ENCODE measurements at regions not wholly inside any gene's neighbourhood (a gene's known extent, or its start where the extent isn't known, plus 50 kb on each side); places are given as distances from the start of the nearest gene placed in this dataset.

GRCh38 chr7:89887489-89887888 lies 266.8 kb upstream of the STEAP1 start (continued):
- TF ChIP-seq AR (CRISPR knock-in tag; IDR thresholded peaks at IDR 0.05): no peak
- no peak for TF ChIP-seq ETV6 (CRISPR knock-in tag; IDR thresholded peaks at IDR 0.05)
- TF ChIP-seq E2F5 (CRISPR knock-in tag; IDR thresholded peaks at IDR 0.05): no peak
- TF ChIP-seq NFYB (CRISPR knock-in tag; conservative IDR thresholded peaks at IDR 0.05; ENCODE audit: low read depth): no peak
- no peak for TF ChIP-seq ZNF121 (CRISPR knock-in tag; IDR thresholded peaks at IDR 0.05)

- H3K27me3 Mint-ChIP-seq (ENCODE audit: low read depth): no peaks in the 10 kb centered on the region
- H3K4me3 Mint-ChIP-seq: no peak overlapping the region
- no peaks in the 10 kb centered on the region for H3K36me3 Mint-ChIP-seq
- TF ChIP-seq ELF4 (CRISPR knock-in tag; IDR thresholded peaks at IDR 0.05; ENCODE audit: low read depth): no peak
- no peak for TF ChIP-seq ZNF219 (CRISPR knock-in tag; IDR thresholded peaks at IDR 0.05; ENCODE audit: borderline replicate concordance)
- TF ChIP-seq TEAD1 (CRISPR knock-in tag; IDR thresholded peaks at IDR 0.05): no peak
- no peak for TF ChIP-seq AFF4 (CRISPR knock-in tag; IDR thresholded peaks at IDR 0.05; ENCODE audit: borderline replicate concordance)
- H3K27ac Mint-ChIP-seq: no peak overlapping the region; the same call in 1 of the 2 replicates
- ChIA-PET CTCF (no interaction called here), POLR2A (no interaction called here)
- no peak for ATAC-seq
- no peaks in the 10 kb centered on the region for H3K9me3 Mint-ChIP-seq
- DNase-seq (ENCODE audit: low spot score): no peak
- H3K4me1 Mint-ChIP-seq: no peaks in the 10 kb centered on the region
These were observed 245.5 kb upstream of the STEAP1 start for GRCh38 chr7:89908736-89909135.

GRCh38 chr7:89914711-89915110 lies 239.6 kb upstream of the STEAP1 start:
- H3K4me1 Mint-ChIP-seq: no peaks in the 10 kb centered on the region
- DNase-seq (ENCODE audit: low spot score) (no peak), ATAC-seq (peak; percentile 77)
- ChIA-PET CTCF (no interaction called here), POLR2A (no interaction called here)
- no peak for TF ChIP-seq ZNF425 (CRISPR knock-in tag; conservative IDR thresholded peaks at IDR 0.05)
- no peak overlapping the region for H3K4me3 Mint-ChIP-seq
- no peaks in the 10 kb centered on the region for H3K27me3 Mint-ChIP-seq (ENCODE audit: low read depth)
- H3K27ac Mint-ChIP-seq: no peak overlapping the region
- H3K36me3 Mint-ChIP-seq: no peaks in the 10 kb centered on the region
- no peaks in the 10 kb centered on the region for H3K9me3 Mint-ChIP-seq

GRCh38 chr7:89926194-89926593 lies 228.1 kb upstream of the STEAP1 start:
- H3K9me3 Mint-ChIP-seq: peaks cover 5% of the 10 kb centered on the region; the same call in 1 of the 2 replicates
- POLR2A ChIA-PET: no interaction called here
- DNase-seq (ENCODE audit: low spot score) (no peak), ATAC-seq (no peak)
- no peak overlapping the region for H3K4me3 Mint-ChIP-seq
- CTCF ChIA-PET: no interaction called here
- peaks cover 4% of the 10 kb centered on the region; the same call in 1 of the 2 replicates for H3K36me3 Mint-ChIP-seq
- no peaks in the 10 kb centered on the region for H3K27me3 Mint-ChIP-seq (ENCODE audit: low read depth)
- no peak overlapping the region for H3K27ac Mint-ChIP-seq
- no peaks in the 10 kb centered on the region for H3K4me1 Mint-ChIP-seq
- TF ChIP-seq ZMAT4 (CRISPR knock-in tag; IDR thresholded peaks at IDR 0.05) (no peak), E2F1 (CRISPR knock-in tag; IDR thresholded peaks at IDR 0.05) (no peak), JAZF1 (CRISPR knock-in tag; IDR thresholded peaks at IDR 0.05) (no peak), PRDM15 (CRISPR knock-in tag; IDR thresholded peaks at IDR 0.05) (no peak), SOX15 (CRISPR knock-in tag; IDR thresholded peaks at IDR 0.05) (no peak), ATF1 (CRISPR knock-in tag; IDR thresholded peaks at IDR 0.05) (no peak)

All from WTC11 (cell line).